ENCODE measurements at regions not wholly inside any gene's neighbourhood (a gene's known extent, or its start where the extent isn't known, plus 50 kb on each side); places are given as distances from the start of the nearest gene placed in this dataset.

- TF ChIP-seq CTCF (IDR thresholded peaks at IDR 0.05) (no peak), EZH2phosphoT487 (IDR thresholded peaks at IDR 0.05; ENCODE audit: borderline replicate concordance, low read depth) (no peak)
Observed at GRCh38 chr6:98366371-98366770, 468.0 kb upstream of the POU3F2 start.
